DOHH2 (cell line): ENCODE measurements at regions not wholly inside any gene's neighbourhood (a gene's known extent, or its start where the extent isn't known, plus 50 kb on each side); places are given as distances from the start of the nearest gene placed in this dataset.

Experiments
- H3F3A ChIP-seq: fragments of 200-600 bp; sonication (generic), shearing (Covaris generic); 2 replicates; pipeline ENCODE4 v1.6.0; 2016; ENCODE audit warnings: antibody characterized with exemption, mild to moderate bottlenecking; ENCODE audit not compliant: control insufficient read depth, insufficient read depth
- H3K27ac ChIP-seq: fragments of 200-600 bp; sonication (generic); 2 replicates; pipeline ENCODE4 v1.5.1; 2014; ENCODE audit warnings: low read depth, mild to moderate bottlenecking, low read length, moderate library complexity
- H3K27me3 ChIP-seq: fragments of 200-600 bp; sonication (generic); 2 replicates; pipeline ENCODE4 v1.6.1; 2014; ENCODE audit warnings: mild to moderate bottlenecking, low read length, mixed read lengths; ENCODE audit not compliant: control insufficient read depth
- H3K36me3 ChIP-seq: fragments of 200-600 bp; sonication (generic); 2 replicates; pipeline ENCODE4 v1.6.1; 2014; ENCODE audit warnings: mild to moderate bottlenecking, low read length, moderate library complexity, mixed read lengths; ENCODE audit not compliant: control insufficient read depth
- H3K4me1 ChIP-seq: fragments of 200-600 bp; sonication (generic); 2 replicates; pipeline ENCODE4 v1.6.1; 2014; ENCODE audit warnings: mild to moderate bottlenecking, low read length, mixed read lengths; ENCODE audit not compliant: control insufficient read depth
- H3K4me2 ChIP-seq: fragments of 200-600 bp; sonication (generic); 2 replicates; pipeline ENCODE4 v1.6.0; 2014; ENCODE audit warnings: mild to moderate bottlenecking, low read length, moderate library complexity
- H3K4me3 ChIP-seq: fragments of 200-600 bp; sonication (generic); 2 replicates; pipeline ENCODE4 v1.5.1; 2014; ENCODE audit warnings: mild to moderate bottlenecking, low read length, mixed read lengths
- H3K79me2 ChIP-seq: fragments of 200-600 bp; sonication (generic); 2 replicates; pipeline ENCODE4 v1.6.1; 2014; ENCODE audit warnings: mild to moderate bottlenecking, low read length, mixed read lengths; ENCODE audit not compliant: control insufficient read depth
- H3K9me2 ChIP-seq: fragments of 200-600 bp; sonication (generic); replicated peaks from 2 replicates; pipeline ENCODE4 v1.6.1; 2014; ENCODE audit warnings: mild to moderate bottlenecking, low read length, mixed read lengths; ENCODE audit not compliant: control insufficient read depth
- H3K9me3 ChIP-seq: fragments of 200-600 bp; sonication (generic); 2 replicates; pipeline ENCODE4 v1.6.1; 2014; ENCODE audit warnings: antibody characterized with exemption, low read length, mixed read lengths; ENCODE audit not compliant: control insufficient read depth, insufficient read depth
- H4K20me1 ChIP-seq: fragments of 200-600 bp; sonication (generic); 2 replicates; pipeline ENCODE4 v1.6.0; 2014; ENCODE audit warnings: low read depth, mild to moderate bottlenecking, antibody characterized with exemption, low read length, moderate library complexity; ENCODE audit not compliant: control insufficient read depth, insufficient read depth
- CTCF ChIP-seq: fragments of 200-600 bp; sonication (generic); IDR thresholded peaks from one replicate; pipeline ENCODE4 v1.5.1; 2014; ENCODE audit warnings: antibody characterized with exemption, mild to moderate bottlenecking, low read depth, low read length; ENCODE audit not compliant: poor library complexity, severe bottlenecking
- EZH2phosphoT487 ChIP-seq: fragments of 200-600 bp; sonication (generic); IDR thresholded peaks from 2 replicates; pipeline ENCODE4 v1.6.1; 2017; ENCODE audit warnings: borderline replicate concordance, mild to moderate bottlenecking, antibody characterized with exemption, low read length, moderate library complexity, mixed read lengths

DNA sequence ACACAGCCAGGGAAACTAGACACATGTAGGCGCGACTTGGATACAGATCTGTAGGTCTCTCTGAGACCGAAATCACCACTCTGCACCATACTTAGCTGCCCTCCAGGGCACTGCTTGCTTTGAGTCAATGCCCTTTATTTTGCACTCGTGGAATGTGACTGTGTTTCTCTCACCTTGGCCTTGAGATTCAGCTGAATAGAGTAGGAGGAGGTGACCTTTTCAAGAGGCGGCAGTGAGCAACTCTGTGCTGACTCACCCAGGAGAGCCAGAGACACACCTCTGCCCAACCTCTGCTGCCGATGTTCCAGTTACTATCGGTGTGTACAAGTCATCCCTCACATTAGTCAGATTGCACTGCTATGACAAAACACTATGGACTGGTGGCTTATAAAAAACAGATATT, 583.4 kb downstream of the VRK1 start:
- Histone ChIP-seq H3K9me3 (no peaks in the 10 kb centered on the region), H3K9me2 (no peaks in the 10 kb centered on the region), H3K36me3 (no peaks in the 10 kb centered on the region), H3F3A (no peaks in the 10 kb centered on the region), H3K4me3 (no peak overlapping the region), H3K27ac (no peak overlapping the region), H3K4me2 (no peak overlapping the region), H3K79me2 (no peaks in the 10 kb centered on the region), H4K20me1 (no peaks in the 10 kb centered on the region), H3K27me3 (no peaks in the 10 kb centered on the region), H3K4me1 (no peaks in the 10 kb centered on the region)
- TF ChIP-seq CTCF (no peak), EZH2phosphoT487 (no peak)

- Histone ChIP-seq H3F3A (no peaks in the 10 kb centered on the region), H4K20me1 (no peaks in the 10 kb centered on the region), H3K9me2 (no peaks in the 10 kb centered on the region), H3K27me3 (no peaks in the 10 kb centered on the region), H3K79me2 (no peaks in the 10 kb centered on the region), H3K9me3 (no peaks in the 10 kb centered on the region), H3K4me1 (no peaks in the 10 kb centered on the region), H3K4me3 (no peak overlapping the region), H3K4me2 (no peak overlapping the region), H3K27ac (no peak overlapping the region), H3K36me3 (no peaks in the 10 kb centered on the region)
- TF ChIP-seq EZH2phosphoT487: no peak
- no peak for TF ChIP-seq CTCF
Observed at GRCh38 chr14:97381309-97381708, 584.1 kb downstream of the VRK1 start.

DNA sequence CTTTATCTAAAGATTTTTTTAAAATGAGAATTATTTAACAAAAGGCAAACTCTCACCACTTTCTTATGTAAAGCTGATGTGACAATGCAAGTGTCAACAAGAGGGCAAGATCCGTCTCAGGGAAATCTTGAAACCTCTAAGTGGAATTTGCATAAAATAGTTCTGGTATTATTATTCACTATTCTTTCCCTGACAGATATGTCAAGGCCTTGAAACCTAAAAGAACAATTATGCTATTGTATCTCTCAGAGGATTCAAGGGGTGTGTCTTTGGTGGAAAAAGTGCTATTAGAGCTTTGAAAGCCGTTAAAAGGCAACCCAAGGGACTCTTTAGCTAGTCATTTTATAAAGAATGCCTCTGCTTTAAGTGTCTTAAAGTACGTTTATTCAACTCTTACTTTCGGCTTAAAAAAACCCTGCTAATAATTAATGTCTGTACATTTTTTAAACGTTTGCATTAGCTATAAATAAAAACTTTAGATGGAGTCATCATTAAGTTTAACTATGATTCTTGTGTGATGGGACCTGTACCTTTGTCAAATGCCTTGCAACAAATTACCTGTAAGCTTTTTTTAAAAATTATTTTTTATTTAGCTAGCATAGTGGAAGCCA, 585.5 kb downstream of the VRK1 start:
- H3K4me1 ChIP-seq: no peaks in the 10 kb centered on the region
- no peak overlapping the region for H3K4me3 ChIP-seq
- H3K9me3 ChIP-seq: no peaks in the 10 kb centered on the region
- no peaks in the 10 kb centered on the region for H4K20me1 ChIP-seq
- TF ChIP-seq EZH2phosphoT487 (no peak), CTCF (no peak)
- no peak overlapping the region for H3K27ac ChIP-seq
- no peaks in the 10 kb centered on the region for H3K36me3 ChIP-seq
- no peaks in the 10 kb centered on the region for H3K9me2 ChIP-seq
- no peaks in the 10 kb centered on the region for H3K79me2 ChIP-seq
- no peaks in the 10 kb centered on the region for H3F3A ChIP-seq
- H3K27me3 ChIP-seq: no peaks in the 10 kb centered on the region
- H3K4me2 ChIP-seq: no peak overlapping the region
